Smooth muscle cell (in vitro differentiated cells): ENCODE measurements at regions not wholly inside any gene's neighbourhood (a gene's known extent, or its start where the extent isn't known, plus 50 kb on each side); places are given as distances from the start of the nearest gene placed in this dataset.

Experiments
- DNase-seq: peaks from one replicate; lab custom pipeline; 2025; ENCODE audit not compliant: unreplicated experiment; lab: John Stamatoyannopoulos, UW
- H2AFZ ChIP-seq: fragments of 200-600 bp; sonication (generic); 2 replicates; pipeline ENCODE4 v1.6.0; 2016; ENCODE audit warnings: antibody characterized with exemption, low read depth, mild to moderate bottlenecking
- H3F3A ChIP-seq: fragments of 200-600 bp; sonication (generic); 2 replicates; pipeline ENCODE4 v1.6.0; 2017; ENCODE audit warnings: antibody characterized with exemption, low read depth
- H3K27ac ChIP-seq: fragments of 200-600 bp; sonication (generic); 2 replicates; pipeline ENCODE4 v1.5.1; 2016; ENCODE audit warnings: low read depth, mild to moderate bottlenecking
- H3K27me3 ChIP-seq: fragments of 200-600 bp; sonication (generic); 2 replicates; pipeline ENCODE4 v1.6.1; 2016; ENCODE audit warnings: low read depth, mild to moderate bottlenecking
- H3K36me3 ChIP-seq: fragments of 200-600 bp; sonication (generic); 2 replicates; pipeline ENCODE4 v1.5.1; 2016; ENCODE audit warnings: low read depth
- H3K4me1 ChIP-seq: fragments of 200-600 bp; sonication (generic); 2 replicates; pipeline ENCODE4 v1.5.1; 2016; ENCODE audit warnings: low read depth
- H3K4me2 ChIP-seq: fragments of 200-600 bp; sonication (generic); 2 replicates; pipeline ENCODE4 v1.6.0; 2016; ENCODE audit warnings: mild to moderate bottlenecking
- H3K4me3 ChIP-seq: fragments of 200-600 bp; sonication (generic); 2 replicates; pipeline ENCODE4 v1.5.1; 2016; ENCODE audit warnings: mild to moderate bottlenecking
- H3K79me2 ChIP-seq: fragments of 200-600 bp; sonication (generic); 2 replicates; pipeline ENCODE4 v1.6.0; 2016; ENCODE audit warnings: low read depth, mild to moderate bottlenecking
- H3K9ac ChIP-seq: fragments of 200-600 bp; sonication (generic); 2 replicates; pipeline ENCODE4 v1.6.0; 2016; ENCODE audit warnings: low read depth
- H3K9me3 ChIP-seq: fragments of 200-600 bp; sonication (generic); replicated peaks from 2 replicates; pipeline ENCODE4 v1.5.1; 2016; ENCODE audit warnings: low read depth
- H4K20me1 ChIP-seq: fragments of 200-600 bp; sonication (generic); 2 replicates; pipeline ENCODE4 v1.6.0; 2016; ENCODE audit warnings: low read depth
- CTCF ChIP-seq: fragments of 200-600 bp; sonication (generic); IDR thresholded peaks from 2 replicates; pipeline ENCODE4 v1.5.1; 2017; ENCODE audit warnings: borderline replicate concordance, mild to moderate bottlenecking, antibody characterized with exemption; ENCODE audit not compliant: insufficient read depth, poor library complexity, severe bottlenecking
- WGBS: methylation state at CpG from one replicate; pipeline ENCODE4 v1.1.7; 2016; ENCODE audit warnings: low lambda C conversion rate; 5-methylcytosine and 5-hydroxymethylcytosine counted together

- Histone ChIP-seq H3K9ac (no peak overlapping the region), H3K27me3 (no peaks in the 10 kb centered on the region), H3K4me2 (no peak overlapping the region), H3K9me3 (no peaks in the 10 kb centered on the region), H3K27ac (no peak overlapping the region), H3K36me3 (no peaks in the 10 kb centered on the region), H3F3A (no peaks in the 10 kb centered on the region), H2AFZ (no peak overlapping the region), H4K20me1 (no peaks in the 10 kb centered on the region), H3K4me3 (no peak overlapping the region), H3K4me1 (no peaks in the 10 kb centered on the region), H3K79me2 (no peaks in the 10 kb centered on the region)
- TF ChIP-seq CTCF: no peak
- WGBS: 76% methylated on average over 3 of the region's 3 CpGs
- no peak for DNase-seq
Observed at GRCh38 chr4:125832161-125832560, 517.4 kb downstream of the FAT4 start.

GRCh38 chr4:125836597-125837195 lies 521.9 kb downstream of the FAT4 start:
- Histone ChIP-seq H3K4me2 (no peak overlapping the region), H2AFZ (no peak overlapping the region), H4K20me1 (no peaks in the 10 kb centered on the region)

GRCh38 chr4:125837493-125838201 lies 522.9 kb downstream of the FAT4 start:
- no peaks in the 10 kb centered on the region for H4K20me1 ChIP-seq
- 70% methylated on average over 3 of the region's 3 CpGs for WGBS
- no peaks in the 10 kb centered on the region for H3K4me1 ChIP-seq
- no peak for TF ChIP-seq CTCF
- no peak overlapping the region for H3K4me3 ChIP-seq
- H3F3A ChIP-seq: no peaks in the 10 kb centered on the region
- no peaks in the 10 kb centered on the region for H3K9me3 ChIP-seq
- no peak for DNase-seq
- no peak overlapping the region for H3K4me2 ChIP-seq
- no peaks in the 10 kb centered on the region for H3K36me3 ChIP-seq
- H3K9ac ChIP-seq: no peak overlapping the region
- no peaks in the 10 kb centered on the region for H3K27me3 ChIP-seq
- no peak overlapping the region for H3K27ac ChIP-seq
- peak overlapping the region; percentile 20 for H2AFZ ChIP-seq
- H3K79me2 ChIP-seq: no peaks in the 10 kb centered on the region

More at GRCh38 chr4:125836597-125837195, 521.9 kb downstream of the FAT4 start:
- 87% methylated on average over 4 of the region's 4 CpGs for WGBS
- no peak for DNase-seq
- Histone ChIP-seq H3F3A (no peaks in the 10 kb centered on the region), H3K36me3 (no peaks in the 10 kb centered on the region), H3K27ac (no peak overlapping the region), H3K4me1 (no peaks in the 10 kb centered on the region), H3K4me3 (no peak overlapping the region), H3K9ac (no peak overlapping the region), H3K27me3 (no peaks in the 10 kb centered on the region), H3K9me3 (no peaks in the 10 kb centered on the region), H3K79me2 (no peaks in the 10 kb centered on the region)
- no peak for TF ChIP-seq CTCF

- no peaks in the 10 kb centered on the region for H3K27me3 ChIP-seq
- H3K36me3 ChIP-seq: no peaks in the 10 kb centered on the region
- H3K4me1 ChIP-seq: no peaks in the 10 kb centered on the region
- no peaks in the 10 kb centered on the region for H3F3A ChIP-seq
- peak overlapping the region; percentile 20 for H2AFZ ChIP-seq
- no peak overlapping the region for H3K4me3 ChIP-seq
- 89% methylated on average over 6 of the region's 6 CpGs for WGBS
- no peak for TF ChIP-seq CTCF
- no peak for DNase-seq
- H3K79me2 ChIP-seq: no peaks in the 10 kb centered on the region
- no peaks in the 10 kb centered on the region for H3K9me3 ChIP-seq
- no peak overlapping the region for H3K4me2 ChIP-seq
- H3K27ac ChIP-seq: no peak overlapping the region
- no peaks in the 10 kb centered on the region for H4K20me1 ChIP-seq
- no peak overlapping the region for H3K9ac ChIP-seq
Observed at GRCh38 chr4:125838202-125838601, 523.4 kb downstream of the FAT4 start.
